HG03575 (cell line): ENCODE measurements at regions not wholly inside any gene's neighbourhood (a gene's known extent, or its start where the extent isn't known, plus 50 kb on each side); places are given as distances from the start of the nearest gene placed in this dataset.
"Not testable (repeated sequence)": the region's sequence is repeated elsewhere in the genome, so short reads cannot be mapped to it uniquely, and the experiment has no call there.

Experiments used
- ATAC-seq: cut with Tn5 transposase; IDR thresholded peaks from one replicate; pipeline ENCODE4 v1.9.1; 2021; ENCODE audit not compliant: unreplicated experiment, insufficient number of reproducible peaks, low FRiP score; ENCODE audit errors: extremely low read depth

GRCh38 chr6:140773276-140773675, 1359.4 kb upstream of the GJE1 start:
- ATAC-seq = no peak

- ATAC-seq = no peak
Observed at GRCh38 chr6:140772576-140772975, 1360.1 kb upstream of the GJE1 start.

DNA sequence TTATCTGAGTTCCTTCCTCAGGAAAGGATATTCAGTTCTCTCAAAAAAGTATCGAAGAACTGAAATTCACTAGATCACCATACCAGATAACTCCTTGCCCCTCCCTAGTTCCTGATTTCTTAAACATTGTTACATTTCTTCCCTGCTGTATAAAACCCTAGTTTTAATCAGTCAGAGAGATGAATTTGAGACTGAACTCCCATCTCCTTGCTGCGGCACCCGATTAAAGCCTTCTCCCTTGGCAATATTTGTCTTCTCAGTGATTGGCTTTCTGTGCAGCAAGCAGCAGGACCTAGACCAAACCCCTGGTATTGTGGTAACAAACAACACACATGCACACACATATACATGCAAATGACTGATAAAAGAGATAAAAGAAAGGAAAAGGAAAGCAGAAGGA, 1364.6 kb upstream of the GJE1 start:
- no peak for ATAC-seq

GRCh38 chr6:140766999-140767398, 1365.7 kb upstream of the GJE1 start:
- ATAC-seq = no peak

DNA sequence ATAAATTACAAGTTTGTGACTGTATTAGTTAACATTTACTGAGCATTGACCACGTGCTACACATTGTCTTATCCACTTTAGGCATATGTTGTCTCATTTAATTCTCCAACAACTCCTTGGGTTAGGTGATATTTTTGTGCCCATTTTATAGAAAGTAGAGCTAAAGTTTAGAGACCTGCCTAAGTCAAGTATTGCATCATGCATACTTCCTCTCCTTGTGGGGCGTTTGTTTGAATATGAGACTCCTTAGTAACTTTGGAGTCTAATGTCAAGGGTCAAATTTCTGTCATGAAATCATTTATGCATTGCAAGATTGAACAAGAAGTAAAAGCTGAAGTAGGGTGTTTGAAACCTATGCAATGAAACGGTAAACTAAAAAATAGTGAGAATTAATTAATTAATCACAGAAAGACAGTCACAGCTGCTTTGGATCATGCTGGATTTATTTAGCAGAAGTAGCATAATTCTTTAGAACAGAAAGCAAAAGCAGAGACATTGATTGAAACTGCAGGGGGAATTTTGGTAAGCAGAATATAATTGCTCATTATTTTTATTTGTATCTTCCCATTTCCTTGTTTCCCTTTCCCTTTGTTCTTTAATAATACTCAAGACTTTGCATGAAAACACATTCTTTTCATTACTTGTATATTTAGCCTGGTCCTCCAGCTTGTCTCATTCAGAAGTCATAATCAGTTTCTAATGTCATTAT, 1374.4 kb upstream of the GJE1 start:
- ATAC-seq = no peak

GRCh38 chr6:140752234-140752633, 1377.8 kb upstream of the CITED2 start:
- no peak for ATAC-seq

DNA sequence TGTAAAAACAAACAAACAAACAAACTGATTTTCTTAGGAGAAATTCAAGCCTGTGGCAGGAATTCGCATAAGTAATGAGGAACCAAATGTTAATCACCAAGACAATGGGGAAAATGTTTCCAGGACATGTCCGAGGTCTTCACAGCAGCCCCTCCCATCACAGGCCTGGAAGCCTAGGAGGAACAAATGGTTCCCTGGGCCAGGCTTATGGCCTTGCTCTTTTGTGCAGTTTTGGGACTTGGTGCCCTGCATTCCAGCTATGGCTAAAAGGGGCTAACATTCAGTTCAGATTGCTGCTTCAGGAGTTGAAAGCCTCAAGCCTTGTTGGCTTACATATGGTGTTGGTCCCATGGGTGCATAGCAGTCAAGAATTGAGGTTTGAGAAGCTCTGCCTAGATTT, 1372.7 kb upstream of the CITED2 start:
- ATAC-seq = no peak

GRCh38 chr6:140744659-140745320, 1370.3 kb upstream of the CITED2 start:
- ATAC-seq = peak; percentile 71

- ATAC-seq = no peak
Observed at GRCh38 chr6:140736231-140736630, 1361.8 kb upstream of the CITED2 start.

DNA sequence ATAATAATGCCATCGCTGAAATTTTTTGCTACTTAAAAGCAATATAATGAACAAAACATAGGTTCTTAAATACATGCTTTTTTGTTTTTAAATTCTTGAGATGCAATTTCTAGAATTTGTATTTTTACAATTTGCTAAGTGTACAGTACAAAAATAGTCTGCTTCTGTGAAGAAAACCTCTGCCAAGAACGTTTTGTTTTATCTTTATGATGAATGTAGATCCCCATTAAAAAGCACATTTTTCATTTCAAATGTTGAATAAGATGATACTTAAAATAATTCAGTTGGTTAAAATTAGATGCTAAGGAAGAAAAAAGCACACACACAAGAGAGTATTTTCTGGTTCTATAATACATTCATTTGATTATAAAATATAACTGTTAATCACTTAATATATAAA, 1358.5 kb upstream of the CITED2 start:
- no peak for ATAC-seq

- ATAC-seq = no peak
Observed at GRCh38 chr6:140732155-140732554, 1357.7 kb upstream of the CITED2 start.

DNA sequence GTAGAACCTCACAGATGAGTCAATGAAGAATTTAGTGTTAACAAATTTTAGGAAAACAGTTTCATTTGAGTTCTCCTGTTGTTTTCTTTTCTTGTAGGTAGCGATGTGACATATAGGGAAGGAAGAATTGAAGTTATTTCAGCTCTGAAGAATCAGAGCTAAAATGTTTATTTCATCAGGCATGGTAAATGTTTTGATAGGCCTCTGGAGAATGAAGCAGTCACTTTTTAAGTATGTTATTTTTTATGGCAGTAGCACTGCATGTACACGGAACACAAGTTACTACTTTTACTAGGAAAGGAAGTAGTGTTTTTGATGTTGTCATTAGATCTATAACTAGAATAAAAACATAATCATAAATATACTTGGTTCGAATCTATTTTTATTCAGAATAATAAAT, 1357.3 kb upstream of the CITED2 start:
- no peak for ATAC-seq

DNA sequence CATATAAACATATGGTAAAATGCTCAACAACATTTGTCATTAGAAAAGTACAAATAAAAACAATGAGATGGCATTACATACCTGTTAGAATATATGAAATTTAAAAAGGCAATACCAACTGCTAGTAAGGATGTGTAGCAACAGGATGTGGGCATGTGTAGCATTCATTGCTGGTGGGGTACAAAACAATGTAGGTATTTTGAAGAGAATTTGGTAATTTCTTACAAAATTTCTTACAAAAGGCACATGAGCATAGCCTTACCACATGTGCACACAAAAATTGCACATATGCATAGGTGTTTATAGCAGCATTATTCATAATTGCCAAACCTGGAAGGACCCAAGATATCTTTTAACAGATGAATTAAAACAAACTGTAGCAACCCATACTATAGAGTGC, 1355.1 kb upstream of the CITED2 start:
- no peak for ATAC-seq

DNA sequence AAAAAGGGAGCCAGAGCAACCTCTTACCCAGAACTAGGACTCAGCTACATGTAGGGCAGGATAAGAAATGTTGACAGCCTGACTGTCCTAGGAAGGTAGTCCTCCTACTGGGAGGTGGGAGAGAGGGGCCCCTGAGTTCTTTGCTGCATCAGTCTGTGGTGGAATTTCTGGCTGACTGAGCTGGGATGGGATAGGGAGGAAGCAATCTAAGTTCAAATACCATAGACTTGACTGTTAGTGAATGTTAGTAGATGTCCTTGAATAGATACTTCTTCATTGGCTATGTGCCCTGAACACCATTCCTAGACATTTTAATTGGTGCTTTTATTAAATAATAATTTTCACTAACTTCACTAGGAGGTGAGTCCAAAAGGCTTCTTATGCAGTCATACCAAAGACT, 1343.6 kb upstream of the CITED2 start:
- no peak for ATAC-seq

- ATAC-seq = no peak
Observed at GRCh38 chr6:140713495-140713894, 1339.0 kb upstream of the CITED2 start.

DNA sequence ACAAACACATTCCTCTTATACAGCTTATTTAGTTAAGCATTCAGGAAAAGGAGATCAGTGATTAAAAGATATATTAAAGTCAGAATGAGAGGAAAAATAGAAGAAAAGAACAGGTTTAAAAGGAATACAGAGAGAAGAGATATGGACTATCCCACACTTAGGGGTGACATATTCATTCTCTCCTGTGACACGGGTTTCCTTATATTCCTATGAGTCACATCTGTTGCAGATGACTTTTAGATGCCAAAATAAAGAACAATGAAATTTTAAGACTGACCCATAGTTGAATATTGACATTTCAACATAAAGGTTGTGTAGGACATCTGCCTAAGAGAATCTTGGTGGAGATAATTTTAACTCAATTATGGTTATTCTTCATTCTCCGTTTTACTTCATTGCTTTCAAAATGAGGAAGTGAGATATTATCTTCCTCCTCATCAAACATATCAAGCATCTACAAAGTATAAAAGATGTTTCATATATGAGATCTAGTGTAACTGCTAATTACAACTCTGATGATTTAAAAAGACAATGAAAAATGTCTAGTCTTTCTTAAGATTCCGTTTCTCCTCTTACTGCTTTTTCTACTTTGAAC, 1336.7 kb upstream of the CITED2 start:
- no peak for ATAC-seq

DNA sequence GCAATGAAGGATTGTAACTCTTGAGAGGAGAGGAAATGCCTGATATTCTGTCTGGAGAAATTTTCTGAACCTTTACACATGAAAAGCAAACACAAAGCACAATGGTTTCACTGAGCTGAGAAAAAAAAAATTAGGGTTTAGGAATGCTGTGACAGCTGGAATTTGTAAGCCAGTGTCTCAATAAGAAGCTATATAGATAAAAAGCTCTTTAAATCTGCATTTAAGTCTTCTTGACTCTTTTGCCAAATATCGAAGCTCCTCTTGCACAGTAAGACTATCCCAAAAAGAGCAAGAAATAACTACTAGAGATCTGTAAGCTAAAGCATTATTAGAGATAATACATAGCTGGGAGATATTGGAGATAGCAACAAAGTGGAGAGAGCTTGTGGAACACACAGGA, 1334.0 kb upstream of the CITED2 start:
- ATAC-seq = no peak

DNA sequence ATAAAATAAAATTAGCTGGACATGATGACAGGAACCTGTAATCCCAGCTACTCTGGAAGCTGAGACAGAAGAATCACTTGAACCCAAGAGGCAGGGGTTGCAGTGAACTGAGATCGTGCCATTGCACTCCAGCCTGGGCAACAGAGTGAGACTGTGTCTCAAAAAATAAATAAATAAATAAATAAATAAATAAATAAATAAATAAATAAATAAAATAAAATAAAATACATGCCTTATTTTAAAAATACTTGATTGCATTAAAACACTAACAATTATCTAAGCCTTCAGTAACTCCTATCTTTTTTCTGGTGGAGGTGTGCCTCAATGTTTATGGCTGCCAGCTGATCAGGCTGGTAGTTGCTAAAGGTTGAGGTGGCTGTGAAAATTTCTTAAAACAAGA, 1329.6 kb upstream of the CITED2 start:
- not testable (repeated sequence) for ATAC-seq

GRCh38 chr6:140697585-140697984, 1323.1 kb upstream of the CITED2 start:
- no peak for ATAC-seq

DNA sequence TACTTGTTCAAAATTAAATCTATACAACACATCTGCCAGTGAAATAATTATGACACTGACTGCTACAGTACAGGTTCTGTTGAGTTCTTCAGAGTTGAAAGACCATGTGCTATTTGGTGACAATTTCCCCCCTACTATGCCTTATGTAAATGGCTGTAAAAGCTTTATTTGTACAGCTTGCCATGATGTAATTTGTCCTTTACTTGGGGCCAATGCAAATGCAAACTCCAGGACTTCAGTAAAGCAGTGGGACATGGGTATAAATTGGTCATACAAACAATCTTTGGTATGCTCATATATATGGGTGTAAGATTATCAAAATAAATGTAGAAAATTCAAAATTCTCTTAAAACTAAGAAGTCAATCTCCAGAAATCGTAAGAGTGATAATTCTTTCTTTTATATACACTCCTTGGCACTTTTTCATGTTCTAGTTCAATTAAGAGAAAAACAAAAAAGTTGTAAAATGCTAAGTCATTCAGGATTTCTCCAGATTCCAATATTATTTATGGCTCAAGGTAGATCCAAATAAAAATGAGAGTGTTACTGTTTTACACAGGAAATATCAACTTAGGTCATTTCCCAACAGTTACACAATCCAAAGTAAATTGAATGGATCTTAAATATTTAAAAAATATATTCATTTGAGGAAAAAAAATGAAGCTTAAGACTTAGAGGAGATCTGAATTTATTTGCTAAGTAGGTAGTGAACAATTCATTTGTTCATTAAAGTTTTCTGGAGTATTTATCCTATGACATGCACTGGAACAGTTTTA, 1310.5 kb upstream of the CITED2 start:
- ATAC-seq = no peak
